ENCODE measurements at regions not wholly inside any gene's neighbourhood (a gene's known extent, or its start where the extent isn't known, plus 50 kb on each side); places are given as distances from the start of the nearest gene placed in this dataset.
A peak's percentile ranks its signal among the peaks of the same experiment; 100 is the strongest.

GRCh38 chr1:201649761-201650622 lies 111.1 kb downstream of the NAV1 start:
- WGBS (ENCODE audit: low lambda C conversion rate) = 37% methylated on average over 37 of the region's 64 CpGs
- H2AFZ ChIP-seq (ENCODE audit: low read depth) = no peak overlapping the region
- H3K4me1 ChIP-seq (ENCODE audit: control insufficient read depth in 1 of 2, insufficient read depth in 2 of 2, low read depth in 1 of 2, low read length in 1 of 2) = peaks cover 48 to 63% of the 10 kb centered on the region in 2 experiments
- peaks cover 87% of the 10 kb centered on the region for H3K79me2 ChIP-seq (ENCODE audit: insufficient read depth)
- peak overlapping the region; percentile 58; the same call in 1 of the 2 replicates for H3K9ac ChIP-seq
- peak overlapping the region; percentile 92 for H3K4me2 ChIP-seq
- no peaks in the 10 kb centered on the region for H3K9me3 ChIP-seq
- H3K27ac ChIP-seq (ENCODE audit: low read depth in 2 of 2, low read length in 1 of 2) = peak overlapping the region; percentile 50 to 85; a peak in 3 of 4 replicates
- H3K36me3 ChIP-seq (replicated peaks in 1 of 2; ENCODE audit: control insufficient read depth in 1 of 2, insufficient read depth in 2 of 2, low read length in 1 of 2) = peaks cover 13 to 32% of the 10 kb centered on the region in 2 experiments
- no peaks in the 10 kb centered on the region for H3K9me2 ChIP-seq
- peaks cover 37% of the 10 kb centered on the region for H3F3A ChIP-seq (replicated peaks; ENCODE audit: insufficient read depth)
- TF ChIP-seq CTCF (IDR thresholded peaks at IDR 0.05) (no peak), EZH2phosphoT487 (IDR thresholded peaks at IDR 0.05; ENCODE audit: borderline replicate concordance, low read depth) (no peak), SMC3 (IDR thresholded peaks at IDR 0.05; ENCODE audit: low read depth, low read length) (no peak), FOXM1 (IDR thresholded peaks at IDR 0.05; ENCODE audit: low read depth) (no peak), GABPA (IDR thresholded peaks at IDR 0.05; ENCODE audit: low read depth) (no peak), YY1 (IDR thresholded peaks at IDR 0.05; ENCODE audit: low read depth) (no peak), MXI1 (IDR thresholded peaks at IDR 0.05; ENCODE audit: low read depth, low read length) (peak; percentile 48), FOXJ3 (CRISPR knock-in tag; IDR thresholded peaks at IDR 0.05) (no peak), POLR2AphosphoS5 (IDR thresholded peaks at IDR 0.05; ENCODE audit: low read depth, low read length) (no peak), CHD2 (IDR thresholded peaks at IDR 0.05; ENCODE audit: low read length, partially characterized antibody) (no peak), TAF1 (IDR thresholded peaks at IDR 0.05; ENCODE audit: borderline replicate concordance, low read depth, low read length) (no peak), TCF12 (IDR thresholded peaks at IDR 0.05) (no peak), GATA2 (CRISPR knock-in tag; IDR thresholded peaks at IDR 0.05) (0 out of 2 replicates have a peak, but pooled peaks have one; percentile 2), TEAD4 (IDR thresholded peaks at IDR 0.05; ENCODE audit: borderline replicate concordance, insufficient read depth) (no peak), REST (IDR thresholded peaks at IDR 0.05; ENCODE audit: low read depth, low read length) (no peak), NRF1 (IDR thresholded peaks at IDR 0.05; ENCODE audit: low read depth, low read length) (no peak), USF1 (IDR thresholded peaks at IDR 0.05; ENCODE audit: borderline replicate concordance, low read depth) (no peak)
- ChIA-PET CTCF (interaction anchor here (0.7 to 6.6 kb wide), 13 partner anchors 14 to 179 kb away, joined by 3 to 75 read pairs (median 4); partner anchors contain the start of gene IPO9), POLR2A (interaction anchor here (0.7 to 2.9 kb wide), 12 partner anchors 13 to 179 kb away, joined by 3 to 13 read pairs (median 4); partner anchors contain the start of genes IPO9 and NAV1)
- DNase-seq = peak; percentile 85
- H3K27me3 ChIP-seq (ENCODE audit: insufficient read depth) = no peaks in the 10 kb centered on the region
- peak overlapping the region; percentile 55 to 63 for H3K4me3 ChIP-seq (ENCODE audit: low read depth in 2 of 2, low read length in 1 of 2)
- peaks cover 60% of the 10 kb centered on the region for H4K20me1 ChIP-seq (ENCODE audit: insufficient read depth)
